ENCODE measurements at regions not wholly inside any gene's neighbourhood (a gene's known extent, or its start where the extent isn't known, plus 50 kb on each side); places are given as distances from the start of the nearest gene placed in this dataset.

DNA sequence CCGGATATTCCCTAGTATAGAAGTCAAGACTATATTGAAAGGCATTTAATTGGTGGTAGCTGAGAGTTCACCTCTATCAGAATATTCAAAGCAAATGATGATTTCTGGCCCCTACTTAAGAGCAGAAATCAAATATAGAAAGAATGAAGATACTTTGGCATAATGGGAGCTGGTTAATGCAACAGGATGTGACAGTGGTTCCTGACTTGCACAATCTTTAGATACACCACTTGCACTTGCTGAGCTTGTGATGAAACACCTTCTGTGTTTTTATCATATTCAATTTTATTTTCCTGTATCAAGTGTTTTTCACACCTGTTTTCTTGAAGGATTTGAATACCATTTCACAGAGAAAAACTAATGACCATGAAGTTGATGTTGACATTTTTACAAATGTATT lies 124.1 kb upstream of the CDH19 start:
- DNase-seq: no peak

DNA sequence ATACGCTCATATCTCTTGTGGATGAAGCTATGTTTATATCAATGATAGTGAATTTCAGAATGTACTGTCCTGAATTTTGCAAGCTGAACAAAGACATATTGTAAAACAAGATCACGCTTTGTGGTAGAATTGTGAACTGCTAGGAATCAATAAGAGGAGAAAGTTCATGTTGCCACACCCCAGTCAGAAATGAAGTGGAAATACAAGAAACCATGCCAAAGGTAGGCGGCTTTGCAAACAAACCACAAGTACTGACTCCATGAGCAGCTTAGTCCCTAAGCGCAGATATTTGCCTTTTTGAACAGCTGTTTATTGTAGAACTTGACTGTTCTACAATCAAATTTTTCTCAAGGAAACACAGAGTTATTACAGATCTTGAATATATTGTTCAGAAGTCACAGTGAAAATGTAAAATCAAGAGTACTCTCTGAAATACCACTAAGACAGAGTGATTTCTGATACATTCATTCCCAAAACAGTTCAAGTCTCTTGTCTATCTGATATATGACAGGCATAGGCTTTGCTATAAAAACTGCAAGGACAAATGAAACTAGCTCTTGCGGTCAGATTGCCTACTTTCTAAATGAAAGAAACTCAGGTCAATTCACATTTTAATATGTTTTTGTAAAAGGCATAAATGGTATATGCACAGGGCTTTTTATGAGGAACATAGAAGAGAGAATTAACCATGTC lies 120.9 kb upstream of the CDH19 start:
- no peak for DNase-seq

DNA sequence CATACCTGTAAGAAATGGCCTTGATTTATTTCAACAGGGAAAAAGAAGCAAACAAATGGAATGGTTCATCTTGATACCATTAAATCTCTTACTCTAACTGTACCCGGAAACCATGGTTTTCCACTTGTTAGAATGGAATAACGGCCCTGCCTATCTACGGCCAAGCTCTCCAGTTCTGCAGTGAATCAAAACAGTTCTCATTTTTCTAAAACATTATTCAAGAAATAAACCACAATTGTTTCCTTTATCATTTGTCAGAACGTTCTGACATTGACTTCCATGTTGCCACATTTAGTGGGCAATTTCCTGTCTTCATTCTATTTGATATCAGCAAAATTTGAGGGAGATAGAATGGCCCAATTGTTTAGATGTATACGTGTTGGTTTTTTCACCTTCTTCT lies 118.8 kb upstream of the CDH19 start:
- no peak for DNase-seq

DNA sequence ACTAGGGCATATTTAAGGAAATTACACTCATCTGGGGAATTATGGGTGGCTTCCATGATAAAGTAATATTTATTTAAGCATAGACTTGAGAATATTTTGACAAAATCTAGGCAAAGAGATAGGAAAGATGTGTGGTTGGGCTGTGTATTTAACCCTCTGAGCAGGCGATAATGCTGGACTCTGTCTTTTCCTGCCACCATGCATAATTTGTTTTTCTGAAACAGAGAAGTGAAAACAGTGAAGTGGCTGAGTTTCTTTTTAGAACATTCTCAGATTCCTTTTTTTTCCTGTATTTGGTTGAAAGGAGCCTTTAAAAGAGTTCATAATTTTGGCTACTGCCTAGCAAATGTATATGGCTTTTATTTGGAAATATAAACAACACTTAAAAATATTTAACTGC lies 104.8 kb upstream of the CDH19 start:
- DNase-seq: no peak

DNA sequence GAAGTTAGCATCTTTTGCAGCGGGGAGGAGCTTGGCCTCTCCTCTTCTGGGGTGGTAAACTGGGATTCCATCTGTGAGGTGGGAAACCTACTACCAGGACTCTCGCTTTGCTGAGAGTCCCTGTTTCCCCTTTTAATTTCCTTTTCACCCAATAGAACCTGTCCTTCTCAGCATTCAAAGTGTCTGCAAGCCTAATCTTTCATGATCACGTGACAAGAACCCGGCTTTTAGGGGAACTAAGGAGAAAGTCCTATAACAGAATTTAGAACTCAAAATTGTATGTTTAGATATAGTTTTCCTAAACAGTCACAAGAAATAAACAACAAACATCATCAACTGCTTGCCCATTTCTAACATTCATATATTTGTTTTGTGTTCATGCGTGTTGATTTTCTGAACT lies 103.6 kb upstream of the CDH19 start:
- DNase-seq: no peak

DNA sequence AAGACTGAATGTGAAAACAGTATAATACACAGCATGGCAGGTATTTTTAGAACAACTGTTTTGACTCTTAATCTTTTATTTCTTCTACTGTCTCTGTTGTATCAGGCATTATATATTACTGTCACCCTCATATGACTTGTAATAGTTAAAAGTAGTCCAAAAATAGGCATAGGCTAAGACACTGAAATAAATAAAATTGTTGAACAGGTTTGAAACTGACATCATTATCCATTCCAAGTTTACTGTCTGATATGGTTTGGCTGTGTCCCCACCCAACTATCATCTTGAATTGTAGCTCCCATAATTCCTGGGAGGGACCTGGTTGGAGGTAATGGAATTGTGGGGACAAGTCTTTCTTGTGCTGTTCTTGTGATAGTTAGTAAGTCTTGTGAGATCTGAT lies 91.4 kb upstream of the CDH19 start:
- no peak for DNase-seq

DNA sequence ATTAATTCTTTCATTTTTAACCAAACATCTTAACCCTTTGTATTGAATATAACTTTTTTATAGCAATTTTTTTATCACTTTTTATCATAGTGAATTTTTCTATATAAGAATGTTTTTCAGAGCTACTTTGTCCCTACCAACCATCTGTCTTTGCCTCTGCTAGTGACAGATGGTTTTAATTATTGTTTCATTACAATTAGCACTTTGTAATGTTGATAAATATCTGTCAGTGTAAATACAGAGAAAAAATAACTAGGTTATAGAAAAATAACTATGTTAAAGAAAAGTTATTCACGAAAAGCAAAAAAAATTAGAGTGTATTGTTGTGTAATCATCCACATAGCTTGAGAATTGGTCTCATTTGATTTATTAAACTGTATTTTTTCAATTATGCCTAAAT lies 91.0 kb upstream of the CDH19 start:
- DNase-seq: no peak

DNA sequence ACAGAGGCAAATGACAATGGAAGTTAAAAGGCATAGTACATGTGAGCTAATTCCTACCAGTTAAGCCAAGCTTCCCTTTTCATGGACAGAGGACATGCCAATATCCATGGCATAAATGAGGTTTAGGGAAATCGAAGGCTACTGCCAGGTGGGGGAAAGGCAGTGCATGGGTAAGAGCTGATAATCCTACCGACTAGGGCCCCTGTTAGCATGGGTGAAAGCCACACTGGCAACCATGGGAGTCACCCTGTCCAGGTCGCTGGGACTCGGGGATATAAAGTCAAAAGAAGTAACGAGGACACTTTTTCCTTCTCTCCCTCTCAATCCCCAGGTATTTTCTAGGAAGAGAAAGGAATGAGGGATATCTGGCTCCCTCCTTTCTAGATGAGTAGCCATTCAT lies 83.7 kb upstream of the CDH19 start:
- DNase-seq: no peak

DNA sequence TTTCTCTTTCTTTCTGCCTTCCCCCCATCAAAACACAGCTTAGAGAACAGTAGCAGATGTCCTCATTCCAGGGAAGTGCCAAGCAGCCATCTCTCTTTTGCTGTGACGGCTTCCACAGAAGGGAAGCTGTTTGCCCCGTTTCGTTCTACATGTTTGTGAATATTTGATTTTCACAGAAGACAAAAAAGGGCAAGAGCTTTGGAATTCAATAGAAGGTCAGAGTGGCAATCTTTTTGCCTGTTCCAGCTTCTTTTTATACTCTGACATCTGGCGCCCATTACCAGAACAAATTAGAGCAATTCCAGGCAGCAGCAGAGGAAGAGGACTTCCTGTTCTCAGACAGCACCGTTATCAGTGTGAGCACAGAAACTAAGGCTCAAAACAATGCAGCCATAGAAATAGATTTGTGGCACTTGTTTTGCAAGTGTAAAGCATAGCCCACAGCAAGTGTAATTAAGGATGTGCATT lies 79.0 kb upstream of the CDH19 start:
- DNase-seq: no peak

DNA sequence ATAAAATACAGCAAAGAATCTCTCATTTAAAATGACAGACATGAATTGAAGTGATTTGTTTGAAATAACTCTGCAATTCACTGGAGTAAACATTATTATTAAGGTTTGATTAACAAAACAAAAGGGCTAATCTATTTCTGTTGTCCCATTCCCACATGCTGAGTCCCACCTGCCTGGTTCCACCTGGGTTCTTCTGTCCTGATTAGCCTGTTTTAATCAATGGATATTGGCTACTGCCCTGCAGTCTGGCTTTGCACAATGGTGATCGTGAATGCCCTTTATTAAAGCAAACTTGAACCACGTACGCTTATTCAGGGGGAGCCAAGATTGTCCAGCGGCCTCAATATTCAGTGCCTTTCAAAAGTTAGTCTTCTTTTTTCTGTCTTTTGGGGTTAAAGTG lies 72.8 kb upstream of the CDH19 start:
- DNase-seq: no peak

DNA sequence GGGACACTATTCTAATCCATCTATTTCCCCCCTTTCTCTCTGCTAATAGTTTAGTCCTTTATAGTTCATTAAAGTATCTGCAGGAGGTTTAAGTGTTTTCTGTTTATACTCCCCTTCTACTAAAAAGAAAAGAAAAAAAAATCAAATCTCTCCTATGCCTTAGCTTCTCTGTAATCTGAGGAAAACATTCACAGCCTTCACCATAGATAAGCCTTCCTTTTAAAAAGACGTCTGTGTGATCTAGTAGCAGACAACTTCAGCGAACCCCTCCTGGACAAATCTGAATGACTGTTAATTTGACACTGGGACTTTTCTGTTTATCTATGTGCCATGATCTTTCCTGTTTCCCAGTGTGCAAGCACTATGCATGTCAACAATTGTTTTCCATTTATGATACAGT lies 70.4 kb upstream of the CDH19 start:
- DNase-seq: no peak

DNA sequence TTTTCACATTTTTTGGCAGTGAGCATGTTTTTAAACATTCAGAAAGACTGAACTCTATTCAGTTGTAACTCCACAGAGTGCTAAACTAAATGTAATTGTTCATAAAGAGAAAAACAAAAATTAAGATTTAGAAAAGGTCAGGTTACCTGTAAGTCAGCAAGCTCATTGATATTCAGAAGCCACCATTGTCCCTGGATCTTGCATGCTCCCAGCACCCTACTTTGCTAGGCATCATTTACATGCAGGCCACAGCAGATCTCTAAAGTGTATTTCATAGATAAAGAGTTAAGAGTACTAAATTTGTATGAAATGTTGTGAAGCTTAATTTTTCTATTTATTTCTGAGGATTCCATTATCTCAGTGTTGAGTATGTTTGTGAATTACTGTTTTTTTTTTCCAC lies 64.8 kb upstream of the CDH19 start:
- DNase-seq: no peak

DNA sequence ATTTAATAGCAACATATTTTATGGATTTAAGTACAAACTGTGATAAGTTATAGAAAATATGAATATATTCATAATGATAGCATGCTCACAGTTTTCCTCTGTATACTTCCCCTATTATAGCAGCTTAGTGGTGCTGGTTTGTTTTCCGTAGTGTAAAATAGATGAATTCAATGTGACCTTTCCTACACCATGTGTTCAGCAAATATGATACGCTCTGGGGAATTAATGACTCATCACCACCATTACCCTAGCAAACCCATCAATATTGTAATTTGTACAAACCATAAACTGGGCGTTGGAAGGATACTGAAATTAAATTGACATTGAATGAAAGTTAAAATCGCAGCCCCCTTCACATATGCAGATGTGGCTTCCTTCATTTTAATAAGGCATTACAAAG lies 58.7 kb upstream of the CDH19 start:
- no peak for DNase-seq

DNA sequence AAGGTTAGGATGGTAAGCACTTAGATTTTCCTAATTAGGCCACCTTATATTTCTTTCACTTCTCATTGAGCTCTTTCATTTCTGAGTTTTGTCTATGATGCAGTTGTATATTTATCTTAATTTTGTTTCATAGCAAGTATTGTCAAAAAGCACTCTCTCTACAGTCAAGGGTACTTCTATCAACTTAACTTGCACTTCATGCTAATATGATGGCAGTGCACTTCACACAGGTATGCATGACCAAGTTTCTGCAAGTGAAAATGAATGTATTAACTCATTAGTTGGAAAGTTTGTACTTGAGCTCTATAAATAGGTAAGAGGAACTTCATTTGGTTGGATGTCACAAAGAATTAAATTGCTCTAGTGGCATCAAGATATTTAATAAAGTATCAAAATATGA lies 51.5 kb upstream of the CDH19 start:
- no peak for DNase-seq
